HL-60 (cell line): ENCODE measurements at regions not wholly inside any gene's neighbourhood (a gene's known extent, or its start where the extent isn't known, plus 50 kb on each side); places are given as distances from the start of the nearest gene placed in this dataset.

Source experiments
- GABPA ChIP-seq: IDR thresholded peaks from 2 replicates; pipeline ENCODE4 v1.6.1; 2012; ENCODE audit warnings: low read depth
- POLR2AphosphoS5 ChIP-seq: IDR thresholded peaks from 2 replicates; pipeline ENCODE4 v1.6.1; 2012; ENCODE audit warnings: low read depth
- TF ChIP-seq, protein P1 (sequence below): IDR thresholded peaks from one replicate; pipeline ENCODE4 v1.5.1; 2011; ENCODE audit warnings: low read length, control low read depth, inconsistent platforms; ENCODE audit not compliant: insufficient read depth

DNA sequence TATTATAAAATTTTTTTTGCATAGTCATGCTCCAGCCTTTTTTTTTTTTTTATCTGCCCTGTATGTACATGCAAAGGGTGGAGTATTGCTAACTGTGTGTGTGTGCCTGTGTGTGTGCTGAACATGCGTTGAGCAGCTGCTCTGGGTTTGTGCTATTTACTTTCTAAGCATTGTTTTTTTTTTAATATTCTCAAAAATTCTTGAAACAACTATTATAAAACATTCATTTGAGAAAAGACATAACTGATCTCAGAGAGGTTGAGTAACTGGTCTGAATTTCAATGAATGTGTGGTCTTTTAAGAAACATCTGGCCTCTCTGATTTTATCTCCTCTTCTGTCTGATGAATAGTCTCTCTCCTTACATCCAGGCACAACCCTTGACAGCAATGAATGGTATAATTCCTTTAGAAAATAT lies 366.0 kb upstream of the SLC14A2 start:
- TF ChIP-seq GABPA (no peak), POLR2AphosphoS5 (no peak)
- TF ChIP-seq, protein P1, sequence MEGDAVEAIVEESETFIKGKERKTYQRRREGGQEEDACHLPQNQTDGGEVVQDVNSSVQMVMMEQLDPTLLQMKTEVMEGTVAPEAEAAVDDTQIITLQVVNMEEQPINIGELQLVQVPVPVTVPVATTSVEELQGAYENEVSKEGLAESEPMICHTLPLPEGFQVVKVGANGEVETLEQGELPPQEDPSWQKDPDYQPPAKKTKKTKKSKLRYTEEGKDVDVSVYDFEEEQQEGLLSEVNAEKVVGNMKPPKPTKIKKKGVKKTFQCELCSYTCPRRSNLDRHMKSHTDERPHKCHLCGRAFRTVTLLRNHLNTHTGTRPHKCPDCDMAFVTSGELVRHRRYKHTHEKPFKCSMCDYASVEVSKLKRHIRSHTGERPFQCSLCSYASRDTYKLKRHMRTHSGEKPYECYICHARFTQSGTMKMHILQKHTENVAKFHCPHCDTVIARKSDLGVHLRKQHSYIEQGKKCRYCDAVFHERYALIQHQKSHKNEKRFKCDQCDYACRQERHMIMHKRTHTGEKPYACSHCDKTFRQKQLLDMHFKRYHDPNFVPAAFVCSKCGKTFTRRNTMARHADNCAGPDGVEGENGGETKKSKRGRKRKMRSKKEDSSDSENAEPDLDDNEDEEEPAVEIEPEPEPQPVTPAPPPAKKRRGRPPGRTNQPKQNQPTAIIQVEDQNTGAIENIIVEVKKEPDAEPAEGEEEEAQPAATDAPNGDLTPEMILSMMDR: no peak
